Parathyroid adenoma (tissue), 2 donors: ENCODE measurements at regions not wholly inside any gene's neighbourhood (a gene's known extent, or its start where the extent isn't known, plus 50 kb on each side); places are given as distances from the start of the nearest gene placed in this dataset.

ENCODE experiments used
- H2AFZ ChIP-seq: fragments of 300-600 bp; sonication (generic); one replicate; pipeline ENCODE4 v1.7.0; 2017; ENCODE audit warnings: antibody characterized with exemption, mild to moderate bottlenecking
- H3K27ac ChIP-seq: fragments of 300-600 bp; sonication (generic); one replicate; pipeline ENCODE4 v1.7.0; 2017
- H3K27me3 ChIP-seq: fragments of 300-600 bp; sonication (generic); one replicate; pipeline ENCODE4 v1.7.0; 2017; ENCODE audit warnings: low read length; ENCODE audit not compliant: control insufficient read depth, insufficient read depth
- H3K36me3 ChIP-seq: fragments of 300-600 bp; sonication (generic); one replicate; pipeline ENCODE4 v1.7.0; 2017; ENCODE audit warnings: low read length; ENCODE audit not compliant: control insufficient read depth, insufficient read depth
- H3K4me1 ChIP-seq: fragments of 300-600 bp; sonication (generic); one replicate; pipeline ENCODE4 v1.7.0; 2017; ENCODE audit warnings: control low read depth
- H3K4me2 ChIP-seq: fragments of 300-600 bp; sonication (generic); one replicate; pipeline ENCODE4 v1.7.0; 2017; ENCODE audit warnings: low read length
- H3K4me3 ChIP-seq: fragments of 300-600 bp; sonication (generic); one replicate; pipeline ENCODE4 v1.7.0; 2017; ENCODE audit warnings: low read depth, low read length
- H3K79me2 ChIP-seq: fragments of 300-600 bp; sonication (generic); one replicate; pipeline ENCODE4 v1.7.0; 2017; ENCODE audit warnings: control low read depth
- H3K9ac ChIP-seq: fragments of 300-600 bp; sonication (generic); one replicate; pipeline ENCODE4 v1.7.0; 2017; ENCODE audit warnings: mild to moderate bottlenecking
- H3K9me3 ChIP-seq: fragments of 300-600 bp; sonication (generic); one replicate; pipeline ENCODE4 v1.7.0; 2017; ENCODE audit warnings: low read length; ENCODE audit not compliant: control insufficient read depth
- CTCF ChIP-seq: fragments of 300-600 bp; sonication (generic); IDR thresholded peaks from one replicate; pipeline ENCODE4 v1.7.0; 2017; ENCODE audit warnings: antibody characterized with exemption, mild to moderate bottlenecking
- donor health status: primary hyperparathyroidism.

- H2AFZ ChIP-seq = no peak overlapping the region
- no peak overlapping the region for H3K27ac ChIP-seq
- H3K4me1 ChIP-seq = no peaks in the 10 kb centered on the region
- no peaks in the 10 kb centered on the region for H3K9me3 ChIP-seq
- no peaks in the 10 kb centered on the region for H3K79me2 ChIP-seq
- no peak overlapping the region for H3K4me3 ChIP-seq
- no peaks in the 10 kb centered on the region for H3K36me3 ChIP-seq
- H3K9ac ChIP-seq = no peak overlapping the region
- H3K27me3 ChIP-seq = no peaks in the 10 kb centered on the region
- H3K4me2 ChIP-seq = no peak overlapping the region
- TF ChIP-seq CTCF = no peak
Observed at GRCh38 chr13:26813321-26813979, 52.9 kb upstream of the GPR12 start.

- Histone ChIP-seq H3K27ac (no peak overlapping the region), H3K36me3 (no peaks in the 10 kb centered on the region), H3K4me1 (no peaks in the 10 kb centered on the region), H3K27me3 (no peaks in the 10 kb centered on the region), H3K9ac (no peak overlapping the region), H2AFZ (no peak overlapping the region), H3K9me3 (no peaks in the 10 kb centered on the region), H3K79me2 (no peaks in the 10 kb centered on the region), H3K4me3 (no peak overlapping the region), H3K4me2 (no peak overlapping the region)
- no peak for TF ChIP-seq CTCF
Observed at GRCh38 chr13:26811581-26811980, 51.0 kb upstream of the GPR12 start.
